ENCODE measurements at regions not wholly inside any gene's neighbourhood (a gene's known extent, or its start where the extent isn't known, plus 50 kb on each side); places are given as distances from the start of the nearest gene placed in this dataset.

GRCh38 chr16:86170720-86171119 lies 271.8 kb downstream of the IRF8 start:
- no peak overlapping the region for H3K4me3 ChIP-seq (ENCODE audit: low read depth, low read length)
- no peak for DNase-seq (ENCODE audit: low read depth, low spot score)
- ChIA-PET CTCF (no interaction called here), POLR2A (no interaction called here)
- no peak for TF ChIP-seq CTCF (IDR thresholded peaks at IDR 0.05; ENCODE audit: insufficient read depth, low read length, missing control alignments)

- ChIA-PET POLR2A (no interaction called here), CTCF (no interaction called here)
- no peak for DNase-seq (ENCODE audit: low read depth, low spot score)
Measured at GRCh38 chr16:86171329-86171728, 272.4 kb downstream of the IRF8 start.

GRCh38 chr16:86175816-86176215 lies 276.9 kb downstream of the IRF8 start:
- DNase-seq (ENCODE audit: low read depth, low spot score), result no peak
- TF ChIP-seq CTCF (IDR thresholded peaks at IDR 0.05; ENCODE audit: insufficient read depth, low read length, missing control alignments), result no peak
- POLR2A ChIA-PET, result no interaction called here
- no peak overlapping the region for H3K4me3 ChIP-seq (ENCODE audit: low read depth, low read length)
- CTCF ChIA-PET, result interaction anchor here (0.9 kb wide), 1 partner anchor 341 kb away, joined by 3 read pairs; no protein-coding TSS in a partner anchor

More at GRCh38 chr16:86171329-86171728, 272.4 kb downstream of the IRF8 start:
- no peak overlapping the region for H3K4me3 ChIP-seq (ENCODE audit: low read depth, low read length)
- no peak for TF ChIP-seq CTCF (IDR thresholded peaks at IDR 0.05; ENCODE audit: insufficient read depth, low read length, missing control alignments)

- TF ChIP-seq CTCF (IDR thresholded peaks at IDR 0.05; ENCODE audit: insufficient read depth, low read length, missing control alignments), result no peak
- ChIA-PET CTCF (interaction anchor here (0.9 kb wide), 1 partner anchor 341 kb away, joined by 3 read pairs; no protein-coding TSS in a partner anchor), POLR2A (no interaction called here)
- DNase-seq (ENCODE audit: low read depth, low spot score), result no peak
- H3K4me3 ChIP-seq (ENCODE audit: low read depth, low read length), result no peak overlapping the region
Measured at GRCh38 chr16:86176462-86176861, 277.5 kb downstream of the IRF8 start.

GRCh38 chr16:86180244-86180643 lies 281.3 kb downstream of the IRF8 start:
- no peak overlapping the region for H3K4me3 ChIP-seq (ENCODE audit: low read depth, low read length)
- CTCF ChIA-PET, result interaction anchor here (1.0 kb wide), 1 partner anchor 338 kb away, joined by 4 read pairs; no protein-coding TSS in a partner anchor
- POLR2A ChIA-PET, result no interaction called here
- TF ChIP-seq CTCF (IDR thresholded peaks at IDR 0.05; ENCODE audit: insufficient read depth, low read length, missing control alignments), result no peak
- no peak for DNase-seq (ENCODE audit: low read depth, low spot score)

- no peak overlapping the region for H3K4me3 ChIP-seq (ENCODE audit: low read depth, low read length)
- ChIA-PET POLR2A (no interaction called here), CTCF (no interaction called here)
- DNase-seq (ENCODE audit: low read depth, low spot score), result no peak
- TF ChIP-seq CTCF (IDR thresholded peaks at IDR 0.05; ENCODE audit: insufficient read depth, low read length, missing control alignments), result no peak
Measured at GRCh38 chr16:86180780-86181179, 281.8 kb downstream of the IRF8 start.

Data from AG04449 (cell line).